Ramos (cell line): ENCODE measurements at regions not wholly inside any gene's neighbourhood (a gene's known extent, or its start where the extent isn't known, plus 50 kb on each side); places are given as distances from the start of the nearest gene placed in this dataset.

Source experiments
- in situ Hi-C: fragments of 300-500 bp; cut with MboI; formaldehyde crosslinking; loops from one replicate; pipeline ENCODE4 v1.14.3; 2022; ENCODE audit warnings: low sequenced_read_pairs; ENCODE audit not compliant: unreplicated experiment

- in situ Hi-C loops = no loop called here
These were observed 1025.7 kb upstream of the TENM4 start for GRCh38 chr11:80466570-80466969.

GRCh38 chr11:80462211-80462610 is 1021.4 kb upstream of the TENM4 start:
- in situ Hi-C loops = no loop called here

GRCh38 chr11:80458376-80458775 is 1017.5 kb upstream of the TENM4 start:
- in situ Hi-C loops = no loop called here

- in situ Hi-C loops = no loop called here
These were observed 1017.0 kb upstream of the TENM4 start for GRCh38 chr11:80457823-80458222.

GRCh38 chr11:80455818-80456217 is 1015.0 kb upstream of the TENM4 start:
- in situ Hi-C loops = no loop called here

GRCh38 chr11:80451105-80451504 is 1010.3 kb upstream of the TENM4 start:
- in situ Hi-C loops = no loop called here

GRCh38 chr11:80448709-80449108 is 1007.9 kb upstream of the TENM4 start:
- in situ Hi-C loops = no loop called here

- in situ Hi-C loops = no loop called here
These were observed 1002.3 kb upstream of the TENM4 start for GRCh38 chr11:80443177-80443576.

GRCh38 chr11:80441821-80442220 is 1001.0 kb upstream of the TENM4 start:
- in situ Hi-C loops = no loop called here

- in situ Hi-C loops = no loop called here
These were observed 1000.0 kb upstream of the TENM4 start for GRCh38 chr11:80440835-80441234.

GRCh38 chr11:80436547-80436946 is 995.7 kb upstream of the TENM4 start:
- in situ Hi-C loops = no loop called here

- in situ Hi-C loops = no loop called here
These were observed 994.5 kb upstream of the TENM4 start for GRCh38 chr11:80435345-80435744.

GRCh38 chr11:80432057-80432456 is 991.2 kb upstream of the TENM4 start:
- in situ Hi-C loops = no loop called here

- in situ Hi-C loops = no loop called here
These were observed 983.3 kb upstream of the TENM4 start for GRCh38 chr11:80424012-80424695.

- in situ Hi-C loops = no loop called here
These were observed 979.5 kb upstream of the TENM4 start for GRCh38 chr11:80420374-80420773.

- in situ Hi-C loops = no loop called here
These were observed 976.9 kb upstream of the TENM4 start for GRCh38 chr11:80417681-80418080.

- in situ Hi-C loops = no loop called here
These were observed 974.8 kb upstream of the TENM4 start for GRCh38 chr11:80415580-80415979.

GRCh38 chr11:80414181-80415165 is 973.6 kb upstream of the TENM4 start:
- in situ Hi-C loops = no loop called here

- in situ Hi-C loops = no loop called here
These were observed 971.8 kb upstream of the TENM4 start for GRCh38 chr11:80412604-80413003.

GRCh38 chr11:80393210-80393609 is 952.4 kb upstream of the TENM4 start:
- in situ Hi-C loops = no loop called here

- in situ Hi-C loops = no loop called here
These were observed 949.7 kb upstream of the TENM4 start for GRCh38 chr11:80390505-80390904.
